D721Med (cell line): ENCODE measurements at regions not wholly inside any gene's neighbourhood (a gene's known extent, or its start where the extent isn't known, plus 50 kb on each side); places are given as distances from the start of the nearest gene placed in this dataset.

Experiments used
- DNase-seq: peaks from one replicate; pipeline ENCODE4 v3.0.0; 2011; ENCODE audit warnings: low spot score; ENCODE audit not compliant: insufficient read length
- FAIRE-seq: peaks from 2 replicates; lab custom pipeline; 2011; peaks lifted over from hg19 to GRCh38; lab: Jason Lieb, UNC
- TF ChIP-seq, protein P1 (sequence below): IDR thresholded peaks from 2 replicates; pipeline ENCODE4 v1.5.1; 2012; ENCODE audit warnings: mild to moderate bottlenecking, control low read depth; ENCODE audit not compliant: insufficient read depth; ENCODE audit errors: missing control alignments

- no peak for FAIRE-seq
These were observed 122.9 kb upstream of the GRAMD2B start for GRCh38 chr5:126300293-126300692.

DNA sequence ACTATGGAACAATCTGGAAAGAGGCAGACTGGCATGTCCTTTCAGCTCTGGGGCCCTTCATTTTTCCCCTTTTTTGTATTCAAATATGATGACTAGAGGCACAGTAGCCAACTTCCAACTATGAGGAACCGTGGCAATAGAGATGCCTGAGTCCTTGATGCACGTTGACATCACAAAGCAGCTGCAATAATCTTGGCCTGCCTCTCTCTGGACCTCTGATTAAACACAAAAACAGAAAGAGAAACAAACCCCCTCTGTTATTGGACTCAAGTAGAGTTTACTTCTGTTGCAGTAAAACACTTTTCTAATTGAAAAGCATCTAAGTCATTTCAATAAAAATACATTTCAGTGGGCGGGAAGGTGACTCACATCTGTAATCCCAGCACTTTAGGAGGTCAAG is 122.2 kb upstream of the GRAMD2B start:
- FAIRE-seq, result no peak

More at GRCh38 chr5:126300293-126300692, 122.9 kb upstream of the GRAMD2B start:
- no peak for DNase-seq
- TF ChIP-seq, protein P1, sequence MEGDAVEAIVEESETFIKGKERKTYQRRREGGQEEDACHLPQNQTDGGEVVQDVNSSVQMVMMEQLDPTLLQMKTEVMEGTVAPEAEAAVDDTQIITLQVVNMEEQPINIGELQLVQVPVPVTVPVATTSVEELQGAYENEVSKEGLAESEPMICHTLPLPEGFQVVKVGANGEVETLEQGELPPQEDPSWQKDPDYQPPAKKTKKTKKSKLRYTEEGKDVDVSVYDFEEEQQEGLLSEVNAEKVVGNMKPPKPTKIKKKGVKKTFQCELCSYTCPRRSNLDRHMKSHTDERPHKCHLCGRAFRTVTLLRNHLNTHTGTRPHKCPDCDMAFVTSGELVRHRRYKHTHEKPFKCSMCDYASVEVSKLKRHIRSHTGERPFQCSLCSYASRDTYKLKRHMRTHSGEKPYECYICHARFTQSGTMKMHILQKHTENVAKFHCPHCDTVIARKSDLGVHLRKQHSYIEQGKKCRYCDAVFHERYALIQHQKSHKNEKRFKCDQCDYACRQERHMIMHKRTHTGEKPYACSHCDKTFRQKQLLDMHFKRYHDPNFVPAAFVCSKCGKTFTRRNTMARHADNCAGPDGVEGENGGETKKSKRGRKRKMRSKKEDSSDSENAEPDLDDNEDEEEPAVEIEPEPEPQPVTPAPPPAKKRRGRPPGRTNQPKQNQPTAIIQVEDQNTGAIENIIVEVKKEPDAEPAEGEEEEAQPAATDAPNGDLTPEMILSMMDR, result peak; percentile 14

DNA sequence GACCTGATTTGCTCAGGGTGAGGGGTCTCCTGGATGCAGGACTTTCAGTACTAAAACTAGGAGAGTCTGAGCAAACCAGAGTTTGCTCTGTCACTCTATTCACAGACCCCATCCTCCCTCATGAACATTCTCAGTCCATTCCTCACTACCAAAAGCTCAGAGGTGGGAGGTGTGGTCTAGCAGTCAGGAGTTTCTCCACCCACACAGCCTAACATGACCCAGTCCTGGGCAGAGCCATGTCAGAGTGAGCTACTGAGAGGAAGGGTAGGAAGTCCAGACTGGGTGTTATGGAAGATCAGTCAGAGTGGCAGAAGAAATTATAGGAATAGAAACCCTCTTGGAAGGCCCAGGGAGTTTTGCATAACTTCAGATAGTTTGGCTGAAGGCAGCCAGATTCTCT is 113.3 kb upstream of the GRAMD2B start:
- DNase-seq (no peak), FAIRE-seq (no peak)
- TF ChIP-seq, protein P1, result no peak

More for the DNA sequence above, 122.2 kb upstream of the GRAMD2B start:
- TF ChIP-seq, protein P1, result no peak
- no peak for DNase-seq

- TF ChIP-seq, protein P1, result no peak
- DNase-seq (no peak), FAIRE-seq (no peak)
These were observed 111.4 kb upstream of the GRAMD2B start for GRCh38 chr5:126311766-126312165.

DNA sequence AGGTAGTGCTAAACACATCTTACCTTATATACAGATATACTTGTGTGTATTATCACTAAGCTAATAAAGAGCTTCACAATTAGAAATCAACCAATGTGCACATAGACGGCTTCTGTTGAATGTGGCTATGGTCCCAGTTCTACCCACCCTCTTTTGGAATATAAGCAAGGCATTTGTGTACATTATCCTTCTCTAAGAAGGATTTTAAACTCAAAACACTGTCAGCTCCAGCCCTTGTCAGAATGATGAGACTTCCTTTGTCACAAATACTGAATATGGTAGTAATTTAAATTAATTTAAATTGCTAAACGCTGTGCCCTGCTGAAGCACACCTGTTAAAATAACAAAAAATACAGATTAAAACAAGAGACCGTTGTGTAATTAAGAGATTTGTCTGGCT is 107.9 kb upstream of the GRAMD2B start:
- FAIRE-seq (no peak), DNase-seq (no peak)
- TF ChIP-seq, protein P1, result no peak

GRCh38 chr5:126332326-126332725 is 90.9 kb upstream of the GRAMD2B start:
- no peak for FAIRE-seq
- TF ChIP-seq, protein P1, result no peak

DNA sequence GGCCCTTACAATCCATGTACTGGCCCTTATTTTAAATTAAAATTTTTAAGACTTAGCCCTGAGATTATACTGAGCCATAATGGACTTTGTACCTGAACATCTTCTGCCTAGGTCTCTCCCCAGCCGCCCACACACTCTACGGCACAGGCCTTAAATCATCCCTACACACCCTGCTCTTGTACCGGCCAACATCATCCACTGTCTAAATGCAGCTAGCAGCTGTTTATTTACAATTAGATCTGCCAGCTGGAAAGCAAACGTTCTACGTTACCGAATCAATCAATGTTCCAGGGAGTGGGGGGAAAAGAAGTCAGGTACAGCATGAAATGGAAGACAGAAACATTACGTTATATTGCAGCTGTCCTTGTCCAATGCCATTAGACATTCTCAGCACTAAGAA is 88.4 kb upstream of the GRAMD2B start:
- TF ChIP-seq, protein P1, result no peak
- FAIRE-seq (no peak), DNase-seq (no peak)

More at GRCh38 chr5:126332326-126332725, 90.9 kb upstream of the GRAMD2B start:
- DNase-seq, result no peak
